ENCODE measurements at regions not wholly inside any gene's neighbourhood (a gene's known extent, or its start where the extent isn't known, plus 50 kb on each side); places are given as distances from the start of the nearest gene placed in this dataset.

DNA sequence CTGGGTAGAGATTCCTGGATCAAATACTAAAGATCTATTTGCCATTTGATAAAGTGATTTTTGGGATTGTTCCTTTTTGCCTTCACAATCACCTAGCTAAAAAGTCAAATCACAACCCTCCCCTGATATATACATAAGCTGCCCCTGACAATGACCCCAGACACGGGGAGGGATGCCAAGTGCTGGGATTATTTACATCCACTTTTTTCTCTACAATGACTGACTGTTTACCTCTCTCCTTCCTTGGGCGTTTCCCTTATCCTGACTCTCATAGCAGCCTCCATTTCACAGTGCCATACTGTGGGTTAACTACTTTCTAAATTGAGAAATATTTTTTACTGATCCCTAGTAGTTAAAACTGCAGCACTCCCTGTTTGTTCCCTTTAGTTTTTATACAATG lies 150.8 kb upstream of the TMEM170B start:
- DNase-seq (ENCODE audit: low spot score in 2 of 2), result no peak
- no peaks in the 10 kb centered on the region for H3K36me3 ChIP-seq
- H3K27me3 ChIP-seq, result no peaks in the 10 kb centered on the region
- peaks cover 15% of the 10 kb centered on the region for H3K4me1 ChIP-seq
- 34% methylated on average over 2 of the region's 2 CpGs for WGBS
- no peaks in the 10 kb centered on the region for H3K9me3 ChIP-seq
- no peak overlapping the region for H3K27ac ChIP-seq
- TF ChIP-seq EP300 (IDR thresholded peaks at IDR 0.05) (no peak), POLR2A (IDR thresholded peaks at IDR 0.05) (no peak), POLR2AphosphoS5 (IDR thresholded peaks at IDR 0.05) (no peak)
- TF ChIP-seq, protein P1, sequence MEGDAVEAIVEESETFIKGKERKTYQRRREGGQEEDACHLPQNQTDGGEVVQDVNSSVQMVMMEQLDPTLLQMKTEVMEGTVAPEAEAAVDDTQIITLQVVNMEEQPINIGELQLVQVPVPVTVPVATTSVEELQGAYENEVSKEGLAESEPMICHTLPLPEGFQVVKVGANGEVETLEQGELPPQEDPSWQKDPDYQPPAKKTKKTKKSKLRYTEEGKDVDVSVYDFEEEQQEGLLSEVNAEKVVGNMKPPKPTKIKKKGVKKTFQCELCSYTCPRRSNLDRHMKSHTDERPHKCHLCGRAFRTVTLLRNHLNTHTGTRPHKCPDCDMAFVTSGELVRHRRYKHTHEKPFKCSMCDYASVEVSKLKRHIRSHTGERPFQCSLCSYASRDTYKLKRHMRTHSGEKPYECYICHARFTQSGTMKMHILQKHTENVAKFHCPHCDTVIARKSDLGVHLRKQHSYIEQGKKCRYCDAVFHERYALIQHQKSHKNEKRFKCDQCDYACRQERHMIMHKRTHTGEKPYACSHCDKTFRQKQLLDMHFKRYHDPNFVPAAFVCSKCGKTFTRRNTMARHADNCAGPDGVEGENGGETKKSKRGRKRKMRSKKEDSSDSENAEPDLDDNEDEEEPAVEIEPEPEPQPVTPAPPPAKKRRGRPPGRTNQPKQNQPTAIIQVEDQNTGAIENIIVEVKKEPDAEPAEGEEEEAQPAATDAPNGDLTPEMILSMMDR (IDR thresholded peaks at IDR 0.05), result no peak
- no peak overlapping the region for H3K4me3 ChIP-seq

DNA sequence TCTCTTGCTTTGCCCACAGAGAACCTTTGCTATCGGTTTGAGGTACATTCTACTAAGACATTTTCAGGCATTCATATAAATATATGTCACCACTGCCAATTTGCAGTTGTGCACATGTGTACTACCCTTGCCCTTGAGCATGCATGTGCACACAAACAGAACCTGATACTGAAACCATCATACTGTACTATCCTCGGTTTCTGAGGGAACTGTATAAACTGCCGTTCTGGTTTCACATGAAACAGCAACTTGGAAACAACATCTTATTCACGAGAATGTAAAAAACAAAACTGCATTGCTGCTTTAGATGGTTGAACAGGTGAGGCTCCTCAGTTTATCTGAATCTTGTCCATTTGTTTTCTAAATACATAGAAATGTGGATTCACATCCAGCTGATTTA lies 151.2 kb upstream of the TMEM170B start:
- no peaks in the 10 kb centered on the region for H3K27me3 ChIP-seq
- 76% methylated on average over 4 of the region's 4 CpGs for WGBS
- DNase-seq (ENCODE audit: low spot score in 2 of 2), result no peak
- TF ChIP-seq POLR2A (IDR thresholded peaks at IDR 0.05) (no peak), POLR2AphosphoS5 (IDR thresholded peaks at IDR 0.05) (no peak), EP300 (IDR thresholded peaks at IDR 0.05) (no peak)
- TF ChIP-seq, protein P1 (IDR thresholded peaks at IDR 0.05), result no peak
- peaks cover 15% of the 10 kb centered on the region for H3K4me1 ChIP-seq
- H3K27ac ChIP-seq, result no peak overlapping the region
- no peaks in the 10 kb centered on the region for H3K9me3 ChIP-seq
- no peak overlapping the region for H3K4me3 ChIP-seq
- no peaks in the 10 kb centered on the region for H3K36me3 ChIP-seq

DNA sequence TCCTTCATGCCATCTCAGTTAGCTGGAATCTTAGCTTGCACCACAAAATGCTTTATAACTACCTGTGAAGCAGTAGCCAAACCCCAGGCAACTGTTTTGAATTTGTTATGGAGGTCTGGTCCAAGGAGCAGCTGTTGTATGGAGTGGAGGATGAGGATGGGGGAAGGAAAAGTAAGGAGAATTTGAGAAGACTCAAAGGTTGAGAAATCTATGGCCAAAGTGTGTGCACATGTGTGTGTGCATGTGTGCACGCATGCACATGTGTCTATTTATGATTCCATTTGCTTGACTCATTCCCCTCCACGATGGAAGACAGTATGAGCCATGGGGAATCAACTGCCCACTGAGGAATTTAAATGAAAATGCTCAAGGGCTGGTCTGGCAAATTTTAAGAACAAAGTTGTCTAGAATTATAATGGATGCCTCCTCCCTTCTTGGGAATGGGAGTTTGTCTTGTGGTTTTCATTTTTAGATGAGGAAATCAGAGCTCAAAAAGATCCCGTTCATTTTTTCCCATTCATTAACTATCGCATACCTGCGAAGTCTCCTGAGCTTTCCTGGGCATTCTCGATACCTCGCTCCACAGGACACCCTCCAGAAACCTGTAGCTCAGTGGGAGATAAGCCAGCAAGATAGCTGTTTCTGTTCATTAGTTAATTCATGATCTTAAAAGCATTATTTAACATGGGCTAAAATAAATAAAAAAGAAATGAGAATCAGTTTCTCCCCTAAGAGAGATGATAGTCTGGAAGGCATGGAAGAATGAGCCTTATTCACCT lies 152.3 kb upstream of the NEDD9 start:
- Histone ChIP-seq H3K27me3 (no peaks in the 10 kb centered on the region), H3K9me3 (no peaks in the 10 kb centered on the region), H3K36me3 (no peaks in the 10 kb centered on the region), H3K4me1 (peaks cover 5% of the 10 kb centered on the region), H3K4me3 (no peak overlapping the region), H3K27ac (no peak overlapping the region)
- DNase-seq (ENCODE audit: low spot score in 2 of 2), result no peak
- TF ChIP-seq POLR2AphosphoS5 (IDR thresholded peaks at IDR 0.05), result no peak
- TF ChIP-seq POLR2A (IDR thresholded peaks at IDR 0.05), result no peak
- TF ChIP-seq, protein P1 (IDR thresholded peaks at IDR 0.05), result no peak
- no peak for TF ChIP-seq EP300 (IDR thresholded peaks at IDR 0.05)
- 71% methylated on average over 7 of the region's 7 CpGs for whole genome bisulfite sequencing

DNA sequence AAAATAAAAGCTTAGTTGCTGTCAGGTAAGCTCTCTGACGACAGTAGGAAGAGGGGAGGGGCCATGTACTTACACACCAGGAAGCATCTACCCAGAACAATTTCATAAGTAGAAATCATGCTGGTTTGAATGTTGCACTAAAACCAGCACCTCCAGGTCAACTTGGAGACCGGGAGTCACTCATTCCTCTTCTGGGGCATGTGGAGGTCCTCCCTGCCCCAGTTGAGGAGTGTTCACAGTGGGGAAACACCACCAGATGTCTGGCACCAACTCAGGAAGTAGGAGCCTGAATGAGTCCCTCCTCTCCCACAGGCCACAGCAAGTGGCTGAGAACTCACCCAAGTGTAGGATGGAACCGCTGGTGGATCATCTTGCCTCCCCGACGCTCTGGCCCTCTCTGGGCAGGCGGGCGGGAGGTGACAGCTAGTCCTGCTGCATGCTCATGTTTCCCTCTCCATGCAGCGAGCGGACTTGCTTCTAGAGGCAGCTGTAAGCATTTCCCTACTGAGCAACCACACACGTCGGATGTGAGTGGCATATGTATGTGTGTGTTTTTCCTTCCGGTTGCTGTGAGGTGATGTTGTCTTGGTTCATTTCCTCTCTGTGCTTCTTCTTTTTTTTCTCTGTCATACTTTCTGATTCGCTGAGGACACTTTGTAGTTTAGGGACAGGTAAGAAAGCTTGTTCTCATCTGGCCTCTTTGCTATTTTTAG lies 149.5 kb upstream of the NEDD9 start:
- Histone ChIP-seq H3K4me3 (peak overlapping the region; percentile 1), H3K27ac (no peak overlapping the region), H3K27me3 (no peaks in the 10 kb centered on the region), H3K9me3 (no peaks in the 10 kb centered on the region), H3K4me1 (peaks cover 5% of the 10 kb centered on the region), H3K36me3 (no peaks in the 10 kb centered on the region)
- TF ChIP-seq EP300 (IDR thresholded peaks at IDR 0.05) (no peak), POLR2A (IDR thresholded peaks at IDR 0.05) (no peak), POLR2AphosphoS5 (IDR thresholded peaks at IDR 0.05) (no peak)
- TF ChIP-seq, protein P1 (IDR thresholded peaks at IDR 0.05), result no peak
- no peak for DNase-seq (ENCODE audit: low spot score in 2 of 2)
- WGBS, result 85% methylated on average over 13 of the region's 13 CpGs
